Spleen (tissue), 11 donors: ENCODE measurements at regions not wholly inside any gene's neighbourhood (a gene's known extent, or its start where the extent isn't known, plus 50 kb on each side); places are given as distances from the start of the nearest gene placed in this dataset.

Experiments
- DNase-seq: peaks from one replicate; pipeline ENCODE4 v3.0.0-alpha.2; 2020
- H3K27ac ChIP-seq, 8 donors: fragments of 200-600 bp; sonication (generic) in 7 of 8; 1 replicate in 4 of 8; 2 replicates in 4 of 8; pipeline versions ENCODE4 v1.5.0 to v1.8.0; 2016 to 2021; ENCODE audit warnings: inconsistent platforms in 4 of 8, mild to moderate bottlenecking in 4 of 8, moderate library complexity in 1 of 8
- H3K27me3 ChIP-seq, 7 donors: fragments of 200-600 bp; sonication (generic) in 6 of 7; replicated peaks in 1 of 7; 1 replicate in 4 of 7; 2 replicates in 3 of 7; pipeline versions ENCODE4 v1.5.0 to v1.8.0; 2016 to 2021; ENCODE audit warnings: inconsistent platforms in 3 of 7, mild to moderate bottlenecking in 1 of 7
- H3K36me3 ChIP-seq, 6 donors: fragments of 200-600 bp; sonication (generic) in 5 of 6; 1 replicate in 4 of 6; 2 replicates in 2 of 6; pipeline versions ENCODE4 v1.5.0 to v1.8.0; 2016 to 2021; ENCODE audit warnings: inconsistent platforms in 2 of 6
- H3K4me1 ChIP-seq, 6 donors: fragments of 200-600 bp; sonication (generic) in 5 of 6; 1 replicate in 3 of 6; 2 replicates in 3 of 6; pipeline versions ENCODE4 v1.5.0 to v1.8.0; 2016 to 2021; ENCODE audit warnings: inconsistent platforms in 3 of 6
- H3K4me3 ChIP-seq, 8 donors: fragments of 200-600 bp; sonication (generic) in 7 of 8; 1 replicate in 4 of 8; 2 replicates in 4 of 8; pipeline versions ENCODE4 v1.5.0 to v1.8.0; 2016 to 2021; ENCODE audit warnings: inconsistent platforms in 4 of 8, mild to moderate bottlenecking in 4 of 8, moderate library complexity in 2 of 8
- H3K9me3 ChIP-seq, 8 donors: fragments of 200-600 bp; sonication (generic) in 7 of 8; 1 replicate in 4 of 8; 2 replicates in 4 of 8; pipeline versions ENCODE4 v1.5.0 to v1.8.0; 2016 to 2021; ENCODE audit warnings: inconsistent platforms in 4 of 8
- CTCF ChIP-seq, 11 experiments: fragments of 200-600 bp in 7 of 11; fragments of 450-650 bp in 4 of 11; sonication (generic) in 4 of 11; IDR thresholded peaks in 8 of 11; conservative IDR thresholded peaks in 3 of 11; 1 replicate in 7 of 11; 2 replicates in 4 of 11; pipeline versions ENCODE4 v1.4.0 to v1.8.0; 2016 to 2021; ENCODE audit warnings: antibody characterized with exemption in 11 of 11, inconsistent platforms in 4 of 11, mild to moderate bottlenecking in 1 of 11
- POLR2A ChIP-seq, 3 donors: fragments of 450-650 bp; IDR thresholded peaks; one replicate each; pipeline ENCODE4 v1.5.1; 2017; ENCODE audit warnings: antibody characterized with exemption in 3 of 3, mild to moderate bottlenecking in 1 of 3
- POLR2AphosphoS5 ChIP-seq, 3 donors: sonication (generic); formaldehyde crosslinking; IDR thresholded peaks; one replicate each; pipeline ENCODE4 v1.5.1; 2017; ENCODE audit warnings: antibody characterized with exemption in 3 of 3
- WGBS, 5 donors: extraction: QIAGEN DNeasy Blood & Tissue Kit in 3 of 5; methylation state at CpG; one replicate each; pipeline versions ENCODE4 v1.1.5 to v1.1.7; 2013 to 2018; 5-methylcytosine and 5-hydroxymethylcytosine counted together
- intact Hi-C: fragments of 100-400 bp; cut with DNase I; formaldehyde crosslinking; loops from one replicate; pipeline ENCODE4 v1.15.0; 2023; ENCODE audit warnings: low total_unique reads
- donor health status: healthy with polysubstance abuse.
- donor health status: DM: no; HTN: no; CAD: no; lungs with moderate emphysema.
- donor health status: DM: no; HTN: no; CAD: no.
- donor health status: Bipolar disorder and iron deficiency.
- donor health status: healthy.
- donor health status: DM: no; HTN: no; CAD: no.
- donor health status: DM: yes; HTN: yes; CAD: no.

DNA sequence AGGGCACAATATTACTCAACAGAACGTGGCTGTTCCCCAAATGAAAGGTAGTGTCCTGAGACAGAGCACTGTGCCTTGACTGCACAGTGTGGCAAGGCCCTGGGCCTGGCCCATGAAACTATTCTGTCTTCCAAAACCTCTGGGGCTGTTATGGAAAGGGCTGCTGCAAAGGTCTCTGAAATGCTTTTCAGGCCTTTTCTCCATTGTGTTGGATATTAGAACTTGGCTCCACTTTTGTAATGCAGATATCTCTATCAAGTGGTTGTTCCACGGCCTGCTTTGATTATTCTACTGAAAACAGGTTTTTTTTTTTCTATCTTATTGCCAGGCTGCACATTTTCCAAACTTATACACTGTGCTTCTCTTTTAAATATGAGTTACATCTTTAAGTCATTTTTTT, 777.5 kb upstream of the TYRP1 start:
- intact Hi-C loops: no loop called here
- TF ChIP-seq CTCF (IDR thresholded peaks at IDR 0.05 in 8 of 11, conservative IDR thresholded peaks at IDR 0.05 in 3 of 11) (no peak), POLR2A (IDR thresholded peaks at IDR 0.05) (no peak), POLR2AphosphoS5 (IDR thresholded peaks at IDR 0.05) (no peak)
- DNase-seq: no peak

GRCh38 chr9:11928871-11929321, 764.3 kb upstream of the TYRP1 start:
- Histone ChIP-seq H3K9me3 (peaks cover 0 to 26% (median 7%) of the 10 kb centered on the region in 8 donors), H3K36me3 (no peaks in the 10 kb centered on the region), H3K27ac (no peak overlapping the region), H3K4me1 (no peaks in the 10 kb centered on the region), H3K4me3 (no peak overlapping the region), H3K27me3 (no peaks in the 10 kb centered on the region)
- DNase-seq: no peak
- WGBS, 5 donors: 77 to 97% (median 91%) methylated on average over 9 to 17 of the region's 17 CpGs
- TF ChIP-seq POLR2AphosphoS5 (IDR thresholded peaks at IDR 0.05): no peak
- TF ChIP-seq CTCF (IDR thresholded peaks at IDR 0.05 in 8 of 11, conservative IDR thresholded peaks at IDR 0.05 in 3 of 11): no peak
- no peak for TF ChIP-seq POLR2A (IDR thresholded peaks at IDR 0.05)
- intact Hi-C loops: no loop called here

More for the DNA sequence above, 777.5 kb upstream of the TYRP1 start:
- no peak overlapping the region for H3K4me3 ChIP-seq
- H3K27ac ChIP-seq: no peak overlapping the region
- H3K4me1 ChIP-seq: no peaks in the 10 kb centered on the region
- no peaks in the 10 kb centered on the region for H3K36me3 ChIP-seq
- H3K9me3 ChIP-seq: peaks cover 0 to 32% (median 9%) of the 10 kb centered on the region in 8 donors
- WGBS, 5 donors: 39 to 60% (median 44%) methylated on average over 2 of the region's 2 CpGs
- no peaks in the 10 kb centered on the region for H3K27me3 ChIP-seq

- TF ChIP-seq CTCF (IDR thresholded peaks at IDR 0.05 in 8 of 11, conservative IDR thresholded peaks at IDR 0.05 in 3 of 11): no peak
- no peak for TF ChIP-seq POLR2A (IDR thresholded peaks at IDR 0.05)
- no peak for TF ChIP-seq POLR2AphosphoS5 (IDR thresholded peaks at IDR 0.05)
- WGBS, 5 donors: 82 to 87% (median 87%) methylated on average over 3 of the region's 3 CpGs
- no peak overlapping the region for H3K4me3 ChIP-seq
- intact Hi-C loops: no loop called here
- peaks cover 0 to 21% (median 6%) of the 10 kb centered on the region in 8 donors for H3K9me3 ChIP-seq
- H3K4me1 ChIP-seq: no peaks in the 10 kb centered on the region
- no peak overlapping the region for H3K27ac ChIP-seq
- DNase-seq: no peak
- H3K36me3 ChIP-seq: no peaks in the 10 kb centered on the region
- no peaks in the 10 kb centered on the region for H3K27me3 ChIP-seq
These were observed 762.1 kb upstream of the TYRP1 start for GRCh38 chr9:11931109-11931508.

DNA sequence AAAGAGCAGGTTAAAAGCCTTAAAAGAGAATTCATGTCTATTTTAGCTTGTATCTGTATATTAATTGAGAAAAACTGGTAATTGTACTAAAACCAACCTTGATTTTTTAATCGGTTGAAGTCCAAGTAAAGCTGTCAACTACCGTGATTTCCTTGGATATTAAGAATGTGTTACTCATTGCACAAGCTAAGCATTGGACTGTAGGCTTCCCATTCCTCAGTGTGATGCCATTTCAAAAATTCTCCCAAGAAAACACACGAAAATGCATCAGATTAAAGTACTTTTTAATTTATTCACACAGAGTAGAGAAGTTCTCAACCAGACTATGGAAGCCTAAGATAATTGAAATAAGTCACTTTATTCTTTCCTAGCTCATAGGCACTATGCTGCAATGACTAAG, 761.4 kb upstream of the TYRP1 start:
- TF ChIP-seq POLR2AphosphoS5 (IDR thresholded peaks at IDR 0.05): no peak
- 65 to 77% (median 68%) methylated on average over 3 of the region's 3 CpGs for WGBS, 5 donors
- no peak for DNase-seq
- intact Hi-C loops: no loop called here
- Histone ChIP-seq H3K4me3 (no peak overlapping the region), H3K4me1 (no peaks in the 10 kb centered on the region), H3K27me3 (no peaks in the 10 kb centered on the region), H3K27ac (no peak overlapping the region), H3K9me3 (peaks cover 0 to 16% (median 6%) of the 10 kb centered on the region in 8 donors), H3K36me3 (no peaks in the 10 kb centered on the region)

DNA sequence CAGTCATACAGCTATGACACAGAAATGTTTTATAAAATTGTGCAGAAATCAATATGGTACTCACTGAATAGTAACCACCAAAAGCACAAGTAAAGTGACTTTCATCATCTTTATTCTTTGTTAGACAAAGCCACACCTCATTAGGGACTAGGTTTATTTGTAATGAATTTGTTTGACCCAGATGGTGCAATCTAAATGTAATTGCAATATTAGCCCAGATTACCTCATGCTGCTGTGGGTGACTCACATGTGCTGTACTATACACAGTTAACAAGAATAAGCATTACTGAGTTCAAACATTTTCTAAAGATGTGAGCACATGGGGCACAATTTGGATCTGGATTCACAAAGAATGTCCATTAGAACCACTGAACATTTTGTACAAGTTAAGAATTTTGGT, 759.3 kb upstream of the TYRP1 start:
- Histone ChIP-seq H3K36me3 (no peaks in the 10 kb centered on the region), H3K4me1 (no peaks in the 10 kb centered on the region), H3K9me3 (peaks cover 0 to 4% (median 0%) of the 10 kb centered on the region in 8 donors), H3K27me3 (no peaks in the 10 kb centered on the region), H3K27ac (no peak overlapping the region), H3K4me3 (no peak overlapping the region)
- intact Hi-C loops: no loop called here
- no peak for TF ChIP-seq CTCF (IDR thresholded peaks at IDR 0.05 in 8 of 11, conservative IDR thresholded peaks at IDR 0.05 in 3 of 11)
- TF ChIP-seq POLR2AphosphoS5 (IDR thresholded peaks at IDR 0.05): no peak
- no peak for TF ChIP-seq POLR2A (IDR thresholded peaks at IDR 0.05)
- no peak for DNase-seq
